Activated T-helper 17 cell treated with anti-CD3 and anti-CD28 coated beads, Interleukin-2, amount 50 U/mL, for 72 hours (primary cell): ENCODE measurements at regions not wholly inside any gene's neighbourhood (a gene's known extent, or its start where the extent isn't known, plus 50 kb on each side); places are given as distances from the start of the nearest gene placed in this dataset.

ENCODE experiments used
- ATAC-seq: fragments of 150-1000 bp; cut with Tn5 transposase; replicated peaks from 2 replicates; pipeline ENCODE4 v1.10.0; 2021; ENCODE audit warnings: mild to moderate bottlenecking, moderate library complexity
- H3K27ac Mint-ChIP-seq: one replicate; pipeline ENCODE4 v1.8.0; 2022; ENCODE audit warnings: mixed read lengths
- H3K27me3 Mint-ChIP-seq: one replicate; pipeline ENCODE4 v1.8.0; 2022; ENCODE audit warnings: mixed read lengths
- H3K36me3 Mint-ChIP-seq: one replicate; pipeline ENCODE4 v1.8.0; 2022; ENCODE audit warnings: low read depth, mild to moderate bottlenecking, mixed read lengths
- H3K4me1 Mint-ChIP-seq: one replicate; pipeline ENCODE4 v1.8.0; 2022; ENCODE audit warnings: mixed read lengths
- H3K4me3 Mint-ChIP-seq: one replicate; pipeline ENCODE4 v1.8.0; 2022; ENCODE audit warnings: mild to moderate bottlenecking, mixed read lengths
- H3K9me3 Mint-ChIP-seq: one replicate; pipeline ENCODE4 v1.8.0; 2022; ENCODE audit warnings: mixed read lengths

GRCh38 chr15:96002890-96003859 is 327.3 kb upstream of the NR2F2 start:
- Mint-ChIP-seq H3K4me3 (no peak overlapping the region), H3K9me3 (peaks cover 9% of the 10 kb centered on the region), H3K4me1 (no peaks in the 10 kb centered on the region), H3K27ac (no peak overlapping the region), H3K36me3 (no peaks in the 10 kb centered on the region), H3K27me3 (peaks cover 14% of the 10 kb centered on the region)
- no peak for ATAC-seq

- Mint-ChIP-seq H3K4me3 (no peak overlapping the region), H3K9me3 (peaks cover 12% of the 10 kb centered on the region), H3K4me1 (no peaks in the 10 kb centered on the region), H3K27me3 (peaks cover 10% of the 10 kb centered on the region), H3K36me3 (no peaks in the 10 kb centered on the region), H3K27ac (no peak overlapping the region)
- ATAC-seq, result no peak
Observed at GRCh38 chr15:96005906-96006305, 324.6 kb upstream of the NR2F2 start.

GRCh38 chr15:96011136-96011535 is 319.4 kb upstream of the NR2F2 start:
- ATAC-seq, result no peak
- Mint-ChIP-seq H3K27me3 (peaks cover 13% of the 10 kb centered on the region), H3K4me1 (no peaks in the 10 kb centered on the region), H3K36me3 (no peaks in the 10 kb centered on the region), H3K27ac (no peak overlapping the region), H3K9me3 (peaks cover 9% of the 10 kb centered on the region), H3K4me3 (no peak overlapping the region)

- Mint-ChIP-seq H3K4me1 (no peaks in the 10 kb centered on the region), H3K9me3 (peaks cover 3% of the 10 kb centered on the region), H3K27ac (no peak overlapping the region), H3K27me3 (peaks cover 11% of the 10 kb centered on the region), H3K4me3 (no peak overlapping the region), H3K36me3 (no peaks in the 10 kb centered on the region)
- ATAC-seq, result no peak
Observed at GRCh38 chr15:96014939-96015338, 315.6 kb upstream of the NR2F2 start.

GRCh38 chr15:96019114-96019513 is 311.4 kb upstream of the NR2F2 start:
- H3K36me3 Mint-ChIP-seq, result no peaks in the 10 kb centered on the region
- no peaks in the 10 kb centered on the region for H3K4me1 Mint-ChIP-seq
- peaks cover 8% of the 10 kb centered on the region for H3K9me3 Mint-ChIP-seq
- peaks cover 12% of the 10 kb centered on the region for H3K27me3 Mint-ChIP-seq
- H3K27ac Mint-ChIP-seq, result no peak overlapping the region
- H3K4me3 Mint-ChIP-seq, result no peak overlapping the region
- no peak for ATAC-seq

GRCh38 chr15:96020133-96020532 is 310.4 kb upstream of the NR2F2 start:
- no peaks in the 10 kb centered on the region for H3K4me1 Mint-ChIP-seq
- no peak overlapping the region for H3K27ac Mint-ChIP-seq
- H3K4me3 Mint-ChIP-seq, result no peak overlapping the region
- H3K9me3 Mint-ChIP-seq, result peaks cover 8% of the 10 kb centered on the region
- ATAC-seq, result no peak
- no peaks in the 10 kb centered on the region for H3K36me3 Mint-ChIP-seq
- peaks cover 11% of the 10 kb centered on the region for H3K27me3 Mint-ChIP-seq

GRCh38 chr15:96020797-96021196 is 309.7 kb upstream of the NR2F2 start:
- ATAC-seq, result no peak
- H3K36me3 Mint-ChIP-seq, result no peaks in the 10 kb centered on the region
- peaks cover 10% of the 10 kb centered on the region for H3K27me3 Mint-ChIP-seq
- H3K9me3 Mint-ChIP-seq, result peaks cover 8% of the 10 kb centered on the region
- no peaks in the 10 kb centered on the region for H3K4me1 Mint-ChIP-seq
- H3K27ac Mint-ChIP-seq, result no peak overlapping the region
- no peak overlapping the region for H3K4me3 Mint-ChIP-seq

GRCh38 chr15:96023081-96023480 is 307.4 kb upstream of the NR2F2 start:
- H3K4me3 Mint-ChIP-seq, result no peak overlapping the region
- H3K36me3 Mint-ChIP-seq, result no peaks in the 10 kb centered on the region
- ATAC-seq, result no peak
- H3K27me3 Mint-ChIP-seq, result peaks cover 7% of the 10 kb centered on the region
- no peaks in the 10 kb centered on the region for H3K4me1 Mint-ChIP-seq
- no peak overlapping the region for H3K27ac Mint-ChIP-seq
- H3K9me3 Mint-ChIP-seq, result peaks cover 4% of the 10 kb centered on the region

GRCh38 chr15:96027501-96027900 is 303.0 kb upstream of the NR2F2 start:
- no peak for ATAC-seq
- H3K27me3 Mint-ChIP-seq, result peaks cover 3% of the 10 kb centered on the region
- no peaks in the 10 kb centered on the region for H3K36me3 Mint-ChIP-seq
- H3K4me1 Mint-ChIP-seq, result no peaks in the 10 kb centered on the region
- H3K4me3 Mint-ChIP-seq, result no peak overlapping the region
- no peak overlapping the region for H3K27ac Mint-ChIP-seq
- H3K9me3 Mint-ChIP-seq, result peaks cover 12% of the 10 kb centered on the region

- Mint-ChIP-seq H3K27ac (no peak overlapping the region), H3K36me3 (no peaks in the 10 kb centered on the region), H3K27me3 (peaks cover 3% of the 10 kb centered on the region), H3K4me3 (no peak overlapping the region), H3K9me3 (peaks cover 12% of the 10 kb centered on the region), H3K4me1 (no peaks in the 10 kb centered on the region)
- no peak for ATAC-seq
Observed at GRCh38 chr15:96028620-96029019, 301.9 kb upstream of the NR2F2 start.

- peaks cover 12% of the 10 kb centered on the region for H3K9me3 Mint-ChIP-seq
- no peaks in the 10 kb centered on the region for H3K27me3 Mint-ChIP-seq
- H3K36me3 Mint-ChIP-seq, result no peaks in the 10 kb centered on the region
- ATAC-seq, result no peak
- no peak overlapping the region for H3K4me3 Mint-ChIP-seq
- no peak overlapping the region for H3K27ac Mint-ChIP-seq
- H3K4me1 Mint-ChIP-seq, result no peaks in the 10 kb centered on the region
Observed at GRCh38 chr15:96029172-96029571, 301.3 kb upstream of the NR2F2 start.

GRCh38 chr15:96031426-96032110 is 298.9 kb upstream of the NR2F2 start:
- no peaks in the 10 kb centered on the region for H3K36me3 Mint-ChIP-seq
- ATAC-seq, result no peak
- H3K4me3 Mint-ChIP-seq, result no peak overlapping the region
- H3K27ac Mint-ChIP-seq, result no peak overlapping the region
- H3K27me3 Mint-ChIP-seq, result peaks cover 3% of the 10 kb centered on the region
- H3K4me1 Mint-ChIP-seq, result no peaks in the 10 kb centered on the region
- peaks cover 15% of the 10 kb centered on the region for H3K9me3 Mint-ChIP-seq

- H3K4me1 Mint-ChIP-seq, result no peaks in the 10 kb centered on the region
- peaks cover 8% of the 10 kb centered on the region for H3K27me3 Mint-ChIP-seq
- no peak overlapping the region for H3K4me3 Mint-ChIP-seq
- no peak overlapping the region for H3K27ac Mint-ChIP-seq
- H3K36me3 Mint-ChIP-seq, result no peaks in the 10 kb centered on the region
- no peak for ATAC-seq
- H3K9me3 Mint-ChIP-seq, result peaks cover 15% of the 10 kb centered on the region
Observed at GRCh38 chr15:96035091-96035490, 295.4 kb upstream of the NR2F2 start.

- peaks cover 12% of the 10 kb centered on the region for H3K27me3 Mint-ChIP-seq
Observed at GRCh38 chr15:96035635-96036034, 294.9 kb upstream of the NR2F2 start.

GRCh38 chr15:96037584-96037983 is 292.9 kb upstream of the NR2F2 start:
- no peak for ATAC-seq
- Mint-ChIP-seq H3K9me3 (peaks cover 3% of the 10 kb centered on the region), H3K4me3 (no peak overlapping the region), H3K36me3 (no peaks in the 10 kb centered on the region), H3K27ac (no peak overlapping the region), H3K27me3 (peaks cover 17% of the 10 kb centered on the region), H3K4me1 (no peaks in the 10 kb centered on the region)

More at GRCh38 chr15:96035635-96036034, 294.9 kb upstream of the NR2F2 start:
- no peak overlapping the region for H3K27ac Mint-ChIP-seq
- no peaks in the 10 kb centered on the region for H3K4me1 Mint-ChIP-seq
- no peak overlapping the region for H3K4me3 Mint-ChIP-seq
- H3K9me3 Mint-ChIP-seq, result peaks cover 15% of the 10 kb centered on the region
- no peak for ATAC-seq
- H3K36me3 Mint-ChIP-seq, result no peaks in the 10 kb centered on the region
